ENCODE measurements at regions not wholly inside any gene's neighbourhood (a gene's known extent, or its start where the extent isn't known, plus 50 kb on each side); places are given as distances from the start of the nearest gene placed in this dataset.
"Not testable (repeated sequence)": the region's sequence is repeated elsewhere in the genome, so short reads cannot be mapped to it uniquely, and the experiment has no call there.

GRCh38 chr6:44036699-44037101 is 90.6 kb downstream of the MRPL14 start:
- no peak for ATAC-seq

- ATAC-seq = peak; percentile 56
These were observed 91.1 kb downstream of the MRPL14 start for GRCh38 chr6:44036196-44036595.

GRCh38 chr6:44035621-44036020 is 91.6 kb downstream of the MRPL14 start:
- no peak for ATAC-seq

GRCh38 chr6:44034931-44035345 is 92.3 kb downstream of the MRPL14 start:
- peak; percentile 56 for ATAC-seq

- no peak for ATAC-seq
These were observed 92.8 kb downstream of the MRPL14 start for GRCh38 chr6:44034391-44034861.

GRCh38 chr6:44030812-44031454 is 96.3 kb downstream of the MRPL14 start:
- no peak for ATAC-seq

GRCh38 chr6:44029444-44030185 is 97.6 kb downstream of the MRPL14 start:
- ATAC-seq = no peak

- peak; percentile 14 for ATAC-seq
These were observed 98.4 kb downstream of the MRPL14 start for GRCh38 chr6:44028789-44029310.

GRCh38 chr6:44025226-44025625 is 102.0 kb downstream of the MRPL14 start:
- ATAC-seq = no peak

- ATAC-seq = no peak
These were observed 102.6 kb downstream of the MRPL14 start for GRCh38 chr6:44024574-44025219.

GRCh38 chr6:44023586-44024454 is 103.4 kb downstream of the MRPL14 start:
- no peak for ATAC-seq

GRCh38 chr6:44022671-44023352 is 104.4 kb downstream of the MRPL14 start:
- no peak for ATAC-seq

GRCh38 chr6:44022296-44022661 is 105.0 kb downstream of the MRPL14 start:
- peak; percentile 45 for ATAC-seq

GRCh38 chr6:44021589-44022295 is 105.5 kb downstream of the MRPL14 start:
- ATAC-seq = peak; percentile 14

- no peak for ATAC-seq
These were observed 106.4 kb downstream of the MRPL14 start for GRCh38 chr6:44020664-44021425.

- ATAC-seq = no peak
These were observed 107.1 kb downstream of the MRPL14 start for GRCh38 chr6:44020148-44020547.

GRCh38 chr6:44017307-44017706 is 109.9 kb downstream of the MRPL14 start:
- ATAC-seq = not testable (repeated sequence)

GRCh38 chr6:44016131-44016870 is 111.0 kb downstream of the MRPL14 start:
- ATAC-seq = no peak

GRCh38 chr6:44012078-44012493 is 115.2 kb downstream of the MRPL14 start:
- ATAC-seq = peak; percentile 40

Measured in esophagus mucosa (tissue), 1 donor.